HG03460 (cell line): ENCODE measurements at regions not wholly inside any gene's neighbourhood (a gene's known extent, or its start where the extent isn't known, plus 50 kb on each side); places are given as distances from the start of the nearest gene placed in this dataset.

Experiments used
- ATAC-seq: cut with Tn5 transposase; IDR thresholded peaks from one replicate; pipeline ENCODE4 v1.9.1; 2021; ENCODE audit not compliant: unreplicated experiment

DNA sequence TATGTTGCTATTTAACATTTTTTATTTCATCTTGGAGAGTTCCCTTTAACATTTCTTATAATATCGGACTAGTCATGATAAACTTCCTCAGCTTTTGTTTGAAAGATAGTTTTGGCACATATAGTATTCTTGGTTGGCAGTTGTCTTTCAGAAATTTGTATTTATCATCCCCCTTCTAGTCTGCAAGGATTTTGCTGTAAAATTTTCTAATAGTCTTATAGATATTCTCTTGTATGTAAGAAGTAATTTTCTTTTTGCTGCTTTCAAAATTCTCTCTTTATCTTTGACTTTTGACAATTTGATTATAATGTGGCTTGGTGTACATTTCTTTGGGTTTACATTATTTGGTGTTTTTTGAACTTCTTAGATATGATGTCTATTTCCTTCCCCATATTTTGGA lies 116.0 kb upstream of the AVPR1A start:
- no peak for ATAC-seq

DNA sequence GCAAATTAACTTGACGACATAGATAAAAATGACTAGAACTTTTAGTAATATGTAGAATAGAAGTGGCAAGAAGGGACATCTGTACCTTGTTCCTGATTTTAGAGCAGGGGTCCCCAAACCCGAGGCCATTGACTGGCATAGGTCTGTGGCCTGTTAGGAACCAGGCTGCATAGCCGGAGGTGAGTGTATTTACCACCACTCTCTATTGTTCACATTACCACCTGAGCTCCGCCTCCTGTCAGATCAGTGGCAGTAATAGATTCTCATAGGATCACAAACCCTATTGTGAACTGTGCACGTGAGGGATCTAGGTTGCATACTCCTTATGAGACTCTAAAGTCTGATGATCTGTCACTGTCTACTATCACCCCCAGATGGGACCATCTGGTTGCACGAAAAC lies 113.6 kb upstream of the AVPR1A start:
- no peak for ATAC-seq

DNA sequence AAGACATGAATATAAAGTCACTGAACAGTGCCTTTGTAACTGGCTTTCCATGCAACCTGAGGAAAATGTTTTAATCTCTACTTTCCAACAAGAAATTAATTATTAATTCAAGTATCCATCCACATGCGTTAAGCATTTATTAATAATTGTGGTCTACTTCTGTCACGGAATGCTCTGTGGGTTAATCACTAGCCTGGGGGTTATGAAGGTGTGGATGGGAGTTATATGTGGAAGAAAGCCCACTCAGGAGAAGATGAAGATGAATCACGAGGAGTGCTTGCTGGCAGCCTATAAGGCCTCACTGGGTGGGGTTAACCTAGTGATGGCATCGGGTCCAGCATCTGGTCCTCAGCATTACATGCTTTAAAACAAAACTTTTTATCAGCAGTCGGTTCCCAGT lies 99.5 kb upstream of the AVPR1A start:
- ATAC-seq, result no peak

DNA sequence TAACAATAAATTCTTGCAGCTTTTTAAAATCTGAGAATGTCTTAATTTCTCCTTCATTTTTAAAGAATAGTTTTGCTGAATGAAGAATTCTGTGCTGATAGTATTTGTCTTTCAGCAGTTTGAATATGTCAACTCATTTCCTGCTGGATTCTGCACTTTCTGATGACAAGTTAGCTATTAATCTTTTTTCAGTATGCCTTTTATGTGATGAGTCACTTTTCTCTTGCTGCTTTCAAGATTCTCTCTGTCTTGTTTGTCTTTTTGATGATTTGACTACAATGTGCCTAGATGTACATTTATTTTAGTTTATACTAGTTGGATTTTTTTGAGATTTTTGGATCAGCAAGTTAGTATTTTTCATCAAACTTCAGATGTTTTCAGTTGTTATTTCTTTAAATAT lies 87.9 kb upstream of the AVPR1A start:
- no peak for ATAC-seq

DNA sequence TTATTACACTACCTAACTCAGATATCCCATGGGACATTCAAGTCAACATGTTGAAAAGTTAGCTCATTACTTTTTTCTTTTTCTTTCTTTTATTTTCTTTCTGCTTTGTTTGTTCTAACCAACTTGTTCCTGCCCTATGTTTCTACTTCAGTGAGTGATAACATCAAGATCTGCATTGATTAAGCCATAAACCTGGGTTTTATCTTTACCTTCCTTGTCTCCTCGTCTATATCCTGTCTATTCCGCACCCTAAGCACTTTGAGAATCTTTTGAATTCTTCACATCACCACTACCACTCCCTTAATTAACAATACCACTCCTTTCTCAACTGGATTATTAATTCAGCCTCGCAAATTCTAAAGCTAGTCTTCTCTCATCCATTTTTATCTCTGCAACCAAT lies 81.9 kb upstream of the AVPR1A start:
- ATAC-seq, result no peak

DNA sequence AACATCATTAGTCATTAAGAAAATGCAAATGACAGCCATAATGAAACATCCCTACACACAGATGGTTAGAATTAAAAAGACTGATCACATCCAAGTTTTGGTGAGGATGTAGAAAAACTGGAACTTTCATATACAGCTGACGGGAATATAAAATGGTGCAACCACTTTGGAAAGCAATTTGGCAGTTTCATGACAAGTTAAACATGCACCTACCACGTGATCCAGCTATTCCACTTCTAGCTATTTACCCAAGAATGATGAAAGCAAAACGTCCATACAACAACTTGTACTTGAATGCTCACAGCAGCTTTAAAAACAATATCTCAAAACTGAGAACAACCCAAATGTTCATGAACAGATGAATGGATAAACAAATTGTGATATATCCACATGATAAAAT lies 77.9 kb upstream of the AVPR1A start:
- ATAC-seq, result no peak

DNA sequence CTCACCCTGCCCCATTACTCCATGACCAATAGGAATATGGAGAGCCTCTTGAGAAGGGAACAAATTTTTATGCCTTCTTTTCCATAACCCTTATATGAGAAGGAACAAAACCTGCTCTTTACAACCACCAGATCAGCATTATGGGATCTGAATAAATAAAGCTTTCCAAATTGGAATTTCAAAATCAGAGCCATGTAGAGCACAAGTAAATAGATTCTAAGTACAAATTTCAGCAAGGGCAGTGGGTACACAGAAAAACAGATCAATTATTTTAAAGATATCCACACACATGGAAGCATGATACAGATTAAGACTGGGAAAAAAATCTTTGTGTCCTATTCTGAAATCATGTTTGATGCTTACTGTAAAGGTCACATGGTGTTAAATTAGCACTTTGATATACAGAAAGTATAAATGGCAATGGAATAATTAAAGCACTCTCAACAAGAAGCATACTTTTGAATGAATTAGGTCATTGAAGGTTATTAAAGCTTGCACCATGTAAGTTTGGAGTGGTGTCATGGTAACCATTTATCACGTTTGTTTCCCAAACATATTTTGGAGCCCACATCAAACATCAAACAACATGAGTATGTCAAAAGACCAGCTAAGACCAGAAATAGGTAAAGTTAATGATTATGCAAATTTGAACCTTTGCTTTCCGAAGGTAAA lies 75.9 kb upstream of the AVPR1A start:
- no peak for ATAC-seq

DNA sequence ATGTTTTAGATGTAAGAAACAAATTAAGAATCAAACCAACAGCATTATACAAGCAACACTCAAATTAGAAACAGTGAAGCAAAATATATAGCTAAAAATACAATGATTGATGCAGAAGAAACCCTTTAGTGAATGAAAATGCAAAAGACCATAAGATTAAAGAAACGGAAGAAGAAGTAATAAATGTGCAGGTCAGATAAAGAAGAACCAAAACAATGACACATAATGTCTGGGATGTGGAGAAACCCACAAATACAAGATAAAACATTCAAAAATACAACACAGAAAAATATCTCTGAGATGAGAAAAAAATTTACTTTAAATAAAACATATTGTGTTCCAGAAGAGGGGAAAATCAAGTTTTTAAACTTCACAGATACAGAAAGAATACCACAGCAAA lies 73.4 kb upstream of the AVPR1A start:
- ATAC-seq, result no peak

DNA sequence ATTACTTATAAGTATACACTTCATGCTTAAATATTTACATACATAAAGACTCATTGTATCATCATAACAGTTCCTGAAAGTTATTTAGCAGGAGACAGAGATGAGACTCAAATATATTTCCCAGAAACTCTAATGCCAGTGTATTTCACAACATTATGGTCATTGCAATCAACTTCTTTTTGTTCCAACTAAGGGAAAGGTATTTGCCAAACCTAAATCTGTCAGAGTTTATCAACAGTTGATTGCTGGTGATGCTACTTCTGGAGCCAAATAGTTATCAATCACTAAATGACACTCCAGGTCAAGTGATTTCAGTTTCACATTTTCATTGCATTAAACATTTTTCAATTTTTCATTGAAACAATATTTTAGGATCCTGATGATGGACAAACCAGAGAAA lies 72.1 kb upstream of the AVPR1A start:
- no peak for ATAC-seq

DNA sequence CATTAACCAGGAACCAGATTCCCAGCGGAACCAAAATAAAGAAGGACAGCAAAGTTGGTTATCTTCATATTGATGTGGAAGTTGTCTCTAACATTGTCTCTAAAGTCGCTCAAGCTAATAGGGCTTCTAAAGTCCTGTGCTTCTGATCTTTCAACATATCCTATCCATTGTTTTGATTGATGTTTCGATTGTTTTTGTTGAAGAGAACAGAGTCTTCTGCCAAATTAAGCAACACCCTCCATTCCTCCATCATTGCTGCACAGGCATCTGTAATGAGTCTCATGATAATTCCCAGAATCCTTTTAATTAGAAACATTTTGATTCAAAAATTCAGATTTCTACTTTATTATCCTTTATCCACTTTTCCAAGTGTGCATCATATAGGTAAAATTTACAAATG lies 71.6 kb upstream of the AVPR1A start:
- ATAC-seq, result no peak

DNA sequence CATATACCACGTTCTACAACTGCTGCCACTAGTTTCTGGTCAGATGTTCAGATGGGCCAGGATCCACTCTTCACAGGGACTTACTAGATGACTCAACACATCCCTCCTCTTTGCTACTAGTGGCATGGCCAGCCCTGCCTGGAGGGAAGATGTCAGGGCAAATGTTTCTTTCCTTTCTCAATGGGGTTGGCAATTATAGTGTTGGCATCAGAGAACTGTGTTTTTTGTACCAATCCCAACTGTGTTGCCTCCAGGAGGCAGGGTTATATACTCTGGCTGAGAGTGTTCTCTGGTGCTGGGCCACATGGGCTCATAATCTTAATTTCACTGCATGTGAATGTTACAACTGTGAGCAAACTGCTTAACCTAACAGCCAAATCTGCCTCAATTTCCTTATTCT lies 69.9 kb upstream of the AVPR1A start:
- no peak for ATAC-seq

DNA sequence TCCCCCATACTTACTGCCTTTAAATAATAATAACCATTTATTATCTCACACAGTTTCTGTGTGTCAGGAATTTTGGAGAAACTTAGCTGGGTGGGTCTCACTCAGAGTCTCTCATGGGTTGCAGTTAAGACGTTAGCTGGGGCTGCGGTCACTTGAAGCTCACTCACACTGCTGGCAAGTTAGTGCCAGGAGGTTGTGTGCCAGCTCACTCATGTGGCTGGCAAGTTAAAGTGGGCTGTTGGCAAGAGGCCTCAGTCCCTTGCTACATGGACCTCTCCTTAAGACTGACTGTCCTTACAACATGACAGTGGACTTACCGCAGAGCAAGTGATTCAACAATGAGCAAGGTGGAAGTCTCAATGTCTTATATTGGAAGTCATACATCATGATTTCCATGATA lies 61.3 kb upstream of the AVPR1A start:
- no peak for ATAC-seq

DNA sequence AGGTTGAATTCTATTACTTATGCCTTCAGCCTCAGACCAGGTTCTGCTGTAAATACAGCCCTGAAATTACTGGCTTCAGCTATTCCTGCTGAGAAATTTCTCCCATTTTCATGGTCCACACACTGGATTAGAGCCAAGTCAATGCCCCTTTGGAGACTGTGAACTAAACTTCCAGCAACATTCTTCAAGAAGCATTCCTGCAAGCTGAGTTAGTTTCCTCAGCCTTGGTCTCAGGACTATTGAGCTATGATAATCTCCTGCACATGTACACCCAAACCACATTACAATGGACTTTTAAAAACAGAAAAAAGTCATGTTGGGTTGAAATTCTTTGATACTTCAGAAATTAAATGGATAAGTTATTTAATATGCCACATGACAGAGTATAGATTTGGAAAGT lies 58.0 kb upstream of the AVPR1A start:
- no peak for ATAC-seq

DNA sequence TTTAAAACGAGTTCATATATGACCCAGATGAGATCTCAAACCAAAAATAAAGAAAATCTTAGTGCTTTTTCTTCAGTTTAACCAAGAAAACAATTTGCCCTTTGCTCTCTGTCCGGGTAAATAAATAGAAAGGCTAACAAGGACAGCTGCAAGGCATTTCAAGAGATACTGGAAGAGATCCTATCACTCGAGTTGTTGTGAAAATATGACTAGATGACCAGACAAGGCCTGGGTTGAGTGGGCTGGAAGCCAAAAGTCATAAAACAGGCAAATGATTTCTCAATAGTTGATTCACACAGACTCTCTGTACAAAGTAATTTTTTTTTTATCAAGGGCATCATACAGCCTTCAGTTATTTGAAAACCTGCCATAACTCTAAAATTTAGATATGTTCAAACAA lies 55.9 kb upstream of the AVPR1A start:
- no peak for ATAC-seq

DNA sequence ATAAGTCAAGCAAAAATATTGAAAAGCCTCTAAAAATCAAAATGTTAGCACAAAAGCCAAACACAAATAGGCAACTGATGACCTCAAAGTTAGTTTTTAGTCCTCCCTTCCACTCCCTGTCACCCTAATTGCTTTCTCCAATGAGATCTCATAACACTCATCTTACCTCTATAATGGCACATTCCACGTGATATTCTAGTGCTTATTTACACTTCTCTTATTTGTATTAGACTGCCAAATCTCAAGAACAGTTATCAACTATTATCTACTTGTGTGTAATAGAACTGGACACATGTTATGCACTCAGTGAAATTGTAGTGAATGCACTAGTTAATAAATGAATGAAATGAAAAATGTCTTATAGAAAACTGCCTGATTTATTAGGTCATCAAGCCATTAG lies 55.5 kb upstream of the AVPR1A start:
- ATAC-seq, result no peak
